Common myeloid progenitor, CD34-positive (primary cell): ENCODE measurements at regions not wholly inside any gene's neighbourhood (a gene's known extent, or its start where the extent isn't known, plus 50 kb on each side); places are given as distances from the start of the nearest gene placed in this dataset.

Experiments used
- CTCF ChIA-PET: fragments of 350-600 bp; sonication (Branson Sonifier 250); formaldehyde crosslinking; loops from one replicate; lab custom pipeline; 2021; ENCODE audit warnings: antibody characterized with exemption; lab: Charles Lee
- POLR2A ChIA-PET: fragments of 350-600 bp; sonication (Branson Sonifier 250); formaldehyde crosslinking; loops from one replicate; lab custom pipeline; 2021; ENCODE audit warnings: antibody characterized with exemption; lab: Charles Lee
- DNase-seq, 3 donors: peaks; one replicate each; pipeline versions ENCODE4 v3.0.0 to v3.0.0-alpha.2; 2013
- H3K27ac ChIP-seq, 2 experiments: 1 replicate in 1 of 2; 2 replicates in 1 of 2; pipeline ENCODE4 v1.7.0; 2013; ENCODE audit warnings: inconsistent platforms in 2 of 2, low read length in 2 of 2, mild to moderate bottlenecking in 2 of 2, low read depth in 1 of 2, moderate library complexity in 1 of 2; ENCODE audit not compliant: severe bottlenecking in 2 of 2, insufficient read depth in 1 of 2, poor library complexity in 1 of 2
- H3K27me3 ChIP-seq, 5 experiments: replicated peaks in 2 of 5; 1 replicate in 3 of 5; 2 replicates in 2 of 5; pipeline versions ENCODE4 v1.6.1 to v1.7.0; 2013; ENCODE audit warnings: low read length in 4 of 5, mild to moderate bottlenecking in 2 of 5, moderate library complexity in 2 of 5, inconsistent platforms in 1 of 5; ENCODE audit not compliant: insufficient read depth in 5 of 5, control insufficient read depth in 4 of 5
- H3K36me3 ChIP-seq, 4 experiments: 1 replicate in 2 of 4; 2 replicates in 2 of 4; pipeline versions ENCODE4 v1.6.1 to v1.7.0; 2013; ENCODE audit warnings: low read length in 3 of 4, control low read depth in 1 of 4, mild to moderate bottlenecking in 1 of 4; ENCODE audit not compliant: control insufficient read depth in 4 of 4, insufficient read depth in 4 of 4
- H3K4me1 ChIP-seq, 4 experiments: 1 replicate in 3 of 4; 2 replicates in 1 of 4; pipeline versions ENCODE4 v1.6.1 to v1.7.1; 2013; ENCODE audit warnings: low read length in 3 of 4, mild to moderate bottlenecking in 3 of 4, control low read depth in 1 of 4, inconsistent platforms in 1 of 4, moderate library complexity in 1 of 4; ENCODE audit not compliant: control insufficient read depth in 4 of 4, insufficient read depth in 4 of 4; ENCODE audit errors: control extremely low read depth in 1 of 4
- H3K4me3 ChIP-seq, 7 experiments: 1 replicate in 4 of 7; 2 replicates in 3 of 7; pipeline versions ENCODE4 v1.5.1 to v1.7.0; 2013; ENCODE audit warnings: mild to moderate bottlenecking in 7 of 7, low read length in 6 of 7, moderate library complexity in 6 of 7, inconsistent platforms in 2 of 7, low read depth in 2 of 7, control low read depth in 1 of 7; ENCODE audit not compliant: insufficient read depth in 4 of 7, control insufficient read depth in 1 of 7; ENCODE audit errors: extremely low read depth in 1 of 7
- H3K9me3 ChIP-seq, 5 experiments: 1 replicate in 4 of 5; 2 replicates in 1 of 5; pipeline versions ENCODE4 v1.6.1 to v1.7.1; 2013; ENCODE audit warnings: low read length in 4 of 5, mild to moderate bottlenecking in 2 of 5, inconsistent platforms in 1 of 5, low read depth in 1 of 5, moderate library complexity in 1 of 5; ENCODE audit not compliant: control insufficient read depth in 4 of 5, insufficient read depth in 2 of 5; ENCODE audit errors: control extremely low read depth in 1 of 5
- WGBS: methylation state at CpG from one replicate; pipeline ENCODE4 v1.1.5; 2013; ENCODE audit not compliant: insufficient coverage; 5-methylcytosine and 5-hydroxymethylcytosine counted together

- no peak overlapping the region for H3K4me3 ChIP-seq
- no peaks in the 10 kb centered on the region for H3K9me3 ChIP-seq
- WGBS, result 100% methylated on average over 2 of the region's 3 CpGs
- H3K27me3 ChIP-seq, result peaks cover 0 to 34% (median 8%) of the 10 kb centered on the region in 5 experiments
- H3K36me3 ChIP-seq, result no peaks in the 10 kb centered on the region
- no peaks in the 10 kb centered on the region for H3K4me1 ChIP-seq
- DNase-seq, result no peak
- H3K27ac ChIP-seq, result no peak overlapping the region
- CTCF ChIA-PET, result no interaction called here
- POLR2A ChIA-PET, result no interaction called here
These were observed 93.1 kb upstream of the B3GAT1 start for GRCh38 chr11:134505125-134505524.

- POLR2A ChIA-PET, result no interaction called here
- H3K4me1 ChIP-seq, result no peaks in the 10 kb centered on the region
- CTCF ChIA-PET, result no interaction called here
- no peak overlapping the region for H3K4me3 ChIP-seq
- DNase-seq, result no peak
- H3K9me3 ChIP-seq, result no peaks in the 10 kb centered on the region
- H3K36me3 ChIP-seq, result no peaks in the 10 kb centered on the region
- peaks cover 0 to 34% (median 9%) of the 10 kb centered on the region in 5 experiments for H3K27me3 ChIP-seq
- H3K27ac ChIP-seq, result no peak overlapping the region
- 54% methylated on average over 16 of the region's 16 CpGs for WGBS
These were observed 92.3 kb upstream of the B3GAT1 start for GRCh38 chr11:134504146-134504905.

DNA sequence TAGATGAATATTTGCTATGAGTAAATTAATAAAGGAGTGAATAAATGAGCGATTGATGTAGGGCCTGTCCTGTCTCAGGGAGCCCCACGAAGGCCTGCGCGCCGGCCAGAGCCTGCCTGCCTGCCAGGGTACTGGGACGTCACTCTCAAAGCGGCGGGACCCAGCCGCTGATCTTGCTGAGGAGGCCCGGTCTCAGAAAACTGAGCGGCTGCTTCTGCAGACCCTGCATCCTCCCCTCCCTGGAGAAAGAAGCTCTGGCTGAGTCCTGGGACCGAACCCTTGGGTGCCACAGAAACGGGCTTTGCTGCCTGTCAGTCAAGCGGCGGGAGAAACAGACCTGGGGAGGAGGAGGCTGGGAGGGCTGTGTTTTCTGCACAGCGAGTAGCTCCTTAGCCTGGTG, 91.6 kb upstream of the B3GAT1 start:
- 95% methylated on average over 12 of the region's 16 CpGs for WGBS
- CTCF ChIA-PET, result no interaction called here
- no peaks in the 10 kb centered on the region for H3K9me3 ChIP-seq
- DNase-seq, result no peak
- no peak overlapping the region for H3K4me3 ChIP-seq
- H3K27me3 ChIP-seq, result peaks cover 0 to 34% (median 10%) of the 10 kb centered on the region in 5 experiments
- H3K36me3 ChIP-seq, result no peaks in the 10 kb centered on the region
- POLR2A ChIA-PET, result no interaction called here
- H3K4me1 ChIP-seq, result no peaks in the 10 kb centered on the region
- no peak overlapping the region for H3K27ac ChIP-seq

- no peak overlapping the region for H3K27ac ChIP-seq
- POLR2A ChIA-PET, result no interaction called here
- CTCF ChIA-PET, result no interaction called here
- H3K4me3 ChIP-seq, result no peak overlapping the region
- no peaks in the 10 kb centered on the region for H3K9me3 ChIP-seq
- no peaks in the 10 kb centered on the region for H3K4me1 ChIP-seq
- peaks cover 0 to 34% (median 10%) of the 10 kb centered on the region in 5 experiments for H3K27me3 ChIP-seq
- no peaks in the 10 kb centered on the region for H3K36me3 ChIP-seq
- no peak for DNase-seq
- WGBS, result 66% methylated on average over 19 of the region's 21 CpGs
These were observed 91.1 kb upstream of the B3GAT1 start for GRCh38 chr11:134503100-134503499.

DNA sequence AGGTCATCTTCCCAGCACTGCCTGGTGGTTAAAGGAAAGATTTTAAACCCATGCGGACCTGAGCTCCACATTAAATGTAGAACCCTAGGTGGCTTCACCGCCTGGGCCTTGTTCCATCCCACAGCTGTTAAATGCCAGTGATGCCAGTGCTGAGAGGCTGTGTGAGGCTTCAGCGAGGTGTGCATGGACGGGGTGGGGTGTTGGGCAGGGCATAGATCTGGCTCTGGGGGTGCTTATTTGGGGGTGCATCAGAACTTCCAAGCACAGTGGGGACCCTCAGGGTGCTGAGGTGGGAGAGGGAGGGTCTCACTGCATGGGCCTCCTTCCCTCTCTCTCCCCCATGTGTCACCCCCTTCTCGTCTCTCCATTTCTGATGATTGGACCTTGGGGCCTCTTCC, 90.1 kb upstream of the B3GAT1 start:
- H3K27ac ChIP-seq, result no peak overlapping the region
- CTCF ChIA-PET, result no interaction called here
- WGBS, result 98% methylated on average over 4 of the region's 5 CpGs

GRCh38 chr11:134501406-134502152, 89.5 kb upstream of the B3GAT1 start:
- Histone ChIP-seq H3K27ac (no peak overlapping the region), H3K27me3 (peaks cover 0 to 34% (median 10%) of the 10 kb centered on the region in 5 experiments), H3K4me3 (no peak overlapping the region), H3K36me3 (no peaks in the 10 kb centered on the region), H3K9me3 (peaks cover 0 to 5% (median 0%) of the 10 kb centered on the region in 5 experiments), H3K4me1 (no peaks in the 10 kb centered on the region)
- WGBS, result 91% methylated on average over 15 of the region's 16 CpGs
- DNase-seq, result no peak
- ChIA-PET POLR2A (no interaction called here), CTCF (no interaction called here)

More for the DNA sequence above, 90.1 kb upstream of the B3GAT1 start:
- no peak overlapping the region for H3K4me3 ChIP-seq
- H3K36me3 ChIP-seq, result no peaks in the 10 kb centered on the region
- peaks cover 0 to 5% (median 0%) of the 10 kb centered on the region in 5 experiments for H3K9me3 ChIP-seq
- POLR2A ChIA-PET, result no interaction called here
- no peaks in the 10 kb centered on the region for H3K4me1 ChIP-seq
- DNase-seq, result no peak
- peaks cover 0 to 34% (median 10%) of the 10 kb centered on the region in 5 experiments for H3K27me3 ChIP-seq

- 90% methylated on average over 8 of the region's 8 CpGs for WGBS
- H3K9me3 ChIP-seq, result peaks cover 0 to 5% (median 0%) of the 10 kb centered on the region in 5 experiments
- POLR2A ChIA-PET, result no interaction called here
- H3K27me3 ChIP-seq, result peaks cover 0 to 27% (median 9%) of the 10 kb centered on the region in 5 experiments
- no peak for DNase-seq
- H3K27ac ChIP-seq, result no peak overlapping the region
- CTCF ChIA-PET, result no interaction called here
- no peaks in the 10 kb centered on the region for H3K36me3 ChIP-seq
- H3K4me3 ChIP-seq, result no peak overlapping the region
- H3K4me1 ChIP-seq, result no peaks in the 10 kb centered on the region
These were observed 88.6 kb upstream of the B3GAT1 start for GRCh38 chr11:134500621-134501020.
